Loucy (cell line): ENCODE measurements at regions not wholly inside any gene's neighbourhood (a gene's known extent, or its start where the extent isn't known, plus 50 kb on each side); places are given as distances from the start of the nearest gene placed in this dataset.

ENCODE experiments used
- H2AFZ ChIP-seq: fragments of 200-600 bp; sonication (generic); 2 replicates; pipeline ENCODE4 v1.6.0; 2016; ENCODE audit warnings: antibody characterized with exemption, mild to moderate bottlenecking, low read length, moderate library complexity
- H3F3A ChIP-seq: fragments of 200-600 bp; 2 replicates; pipeline ENCODE4 v1.6.0; 2016; ENCODE audit warnings: antibody characterized with exemption, low read depth, mild to moderate bottlenecking
- H3K27me3 ChIP-seq: fragments of 200-600 bp; sonication (generic); 2 replicates; pipeline ENCODE4 v1.6.1; 2014; ENCODE audit warnings: low read length, mild to moderate bottlenecking; ENCODE audit not compliant: insufficient read depth, poor library complexity, severe bottlenecking
- H3K36me3 ChIP-seq: fragments of 200-600 bp; sonication (generic); 2 replicates; pipeline ENCODE4 v1.6.1; 2016; ENCODE audit warnings: low read length; ENCODE audit not compliant: insufficient read depth
- H3K4me1 ChIP-seq: fragments of 200-600 bp; sonication (generic); 2 replicates; pipeline ENCODE4 v1.5.1; 2014; ENCODE audit warnings: low read length, mild to moderate bottlenecking; ENCODE audit not compliant: insufficient read depth, poor library complexity, severe bottlenecking
- H3K4me2 ChIP-seq: fragments of 200-600 bp; sonication (generic); 2 replicates; pipeline ENCODE4 v1.6.0; 2014; ENCODE audit warnings: antibody characterized with exemption, low read length, low read depth, mild to moderate bottlenecking; ENCODE audit not compliant: poor library complexity, severe bottlenecking
- H3K4me3 ChIP-seq: fragments of 200-600 bp; sonication (generic); 2 replicates; pipeline ENCODE4 v1.5.1; 2014; ENCODE audit warnings: low read length, mild to moderate bottlenecking, mixed read lengths; ENCODE audit not compliant: poor library complexity, severe bottlenecking
- H3K79me2 ChIP-seq: fragments of 200-600 bp; sonication (generic); 2 replicates; pipeline ENCODE4 v1.6.1; 2014; ENCODE audit warnings: low read length; ENCODE audit not compliant: insufficient read depth
- H3K9ac ChIP-seq: fragments of 200-600 bp; sonication (generic); 2 replicates; pipeline ENCODE4 v1.6.0; 2014; ENCODE audit warnings: mild to moderate bottlenecking, low read depth, low read length, moderate library complexity; ENCODE audit not compliant: poor library complexity, severe bottlenecking
- H3K9me2 ChIP-seq: fragments of 200-600 bp; sonication (generic); replicated peaks from 2 replicates; pipeline ENCODE4 v1.6.1; 2016; ENCODE audit warnings: low read depth, low read length, mixed read lengths
- H3K9me3 ChIP-seq: fragments of 200-600 bp; sonication (generic); 2 replicates; pipeline ENCODE4 v1.6.1; 2014; ENCODE audit warnings: mild to moderate bottlenecking, antibody characterized with exemption, low read length, low read depth; ENCODE audit not compliant: insufficient read depth
- H4K20me1 ChIP-seq: fragments of 200-600 bp; sonication (generic); 2 replicates; pipeline ENCODE4 v1.6.0; 2014; ENCODE audit warnings: antibody characterized with exemption, low read length, mild to moderate bottlenecking; ENCODE audit not compliant: insufficient read depth, poor library complexity, severe bottlenecking
- CTCF ChIP-seq: fragments of 200-600 bp; sonication (generic); conservative IDR thresholded peaks from 2 replicates; pipeline ENCODE4 v1.5.1; 2014; ENCODE audit warnings: mild to moderate bottlenecking, antibody characterized with exemption, low read length
- EZH2phosphoT487 ChIP-seq: fragments of 200-600 bp; IDR thresholded peaks from 2 replicates; pipeline ENCODE4 v1.6.1; 2018; ENCODE audit warnings: antibody characterized with exemption, mild to moderate bottlenecking, moderate library complexity, borderline replicate concordance

- TF ChIP-seq EZH2phosphoT487 = no peak
- no peak for TF ChIP-seq CTCF
- Histone ChIP-seq H3F3A (no peaks in the 10 kb centered on the region), H3K4me2 (no peak overlapping the region)
Observed at GRCh38 chr13:90918536-90918935, 429.0 kb upstream of the MIR17HG start.

GRCh38 chr13:90919153-90919552, 428.3 kb upstream of the MIR17HG start:
- Histone ChIP-seq H3K9me2 (no peaks in the 10 kb centered on the region), H3K9ac (no peak overlapping the region), H3K4me2 (no peak overlapping the region), H3K9me3 (no peaks in the 10 kb centered on the region), H3F3A (no peaks in the 10 kb centered on the region), H2AFZ (no peak overlapping the region), H4K20me1 (no peaks in the 10 kb centered on the region), H3K36me3 (no peaks in the 10 kb centered on the region), H3K79me2 (no peaks in the 10 kb centered on the region), H3K4me1 (no peaks in the 10 kb centered on the region), H3K4me3 (no peak overlapping the region), H3K27me3 (no peaks in the 10 kb centered on the region)
- TF ChIP-seq EZH2phosphoT487 (no peak), CTCF (no peak)

More at GRCh38 chr13:90918536-90918935, 429.0 kb upstream of the MIR17HG start:
- Histone ChIP-seq H3K4me3 (no peak overlapping the region), H3K27me3 (no peaks in the 10 kb centered on the region), H3K9me3 (no peaks in the 10 kb centered on the region), H3K9me2 (no peaks in the 10 kb centered on the region), H3K79me2 (no peaks in the 10 kb centered on the region), H3K36me3 (no peaks in the 10 kb centered on the region), H4K20me1 (no peaks in the 10 kb centered on the region), H2AFZ (no peak overlapping the region), H3K4me1 (no peaks in the 10 kb centered on the region), H3K9ac (no peak overlapping the region)

GRCh38 chr13:90926459-90926858, 421.0 kb upstream of the MIR17HG start:
- Histone ChIP-seq H3K9ac (no peak overlapping the region), H3K36me3 (no peaks in the 10 kb centered on the region), H2AFZ (no peak overlapping the region), H3F3A (no peaks in the 10 kb centered on the region), H3K9me2 (no peaks in the 10 kb centered on the region), H3K4me2 (no peak overlapping the region), H3K4me3 (no peak overlapping the region), H3K79me2 (no peaks in the 10 kb centered on the region), H3K4me1 (no peaks in the 10 kb centered on the region), H3K9me3 (no peaks in the 10 kb centered on the region), H3K27me3 (no peaks in the 10 kb centered on the region), H4K20me1 (no peaks in the 10 kb centered on the region)
- TF ChIP-seq CTCF = no peak
- no peak for TF ChIP-seq EZH2phosphoT487
